Neutrophil (primary cell): ENCODE measurements at regions not wholly inside any gene's neighbourhood (a gene's known extent, or its start where the extent isn't known, plus 50 kb on each side); places are given as distances from the start of the nearest gene placed in this dataset.

ENCODE experiments used
- H3K27ac ChIP-seq: fragments of 200-600 bp; sonication (generic); 2 replicates; pipeline ENCODE4 v1.5.1; 2016; ENCODE audit warnings: mild to moderate bottlenecking, moderate library complexity
- H3K27me3 ChIP-seq: fragments of 200-600 bp; sonication (generic); 2 replicates; pipeline ENCODE4 v1.6.0; 2016; ENCODE audit warnings: mild to moderate bottlenecking
- H3K36me3 ChIP-seq: fragments of 200-600 bp; sonication (generic); 2 replicates; pipeline ENCODE4 v1.5.1; 2017
- H3K4me1 ChIP-seq, 2 experiments: fragments of 200-600 bp in 1 of 2; sonication (generic) in 1 of 2; 1 replicate in 1 of 2; 2 replicates in 1 of 2; pipeline versions ENCODE4 v1.5.1 to v1.6.1; 2013 to 2016; ENCODE audit warnings: low read depth in 1 of 2, low read length in 1 of 2, mild to moderate bottlenecking in 1 of 2, moderate library complexity in 1 of 2; ENCODE audit not compliant: control insufficient read depth in 1 of 2, insufficient read depth in 1 of 2
- H3K4me3 ChIP-seq, 2 experiments: fragments of 200-600 bp in 1 of 2; sonication (generic) in 1 of 2; 1 replicate in 1 of 2; 2 replicates in 1 of 2; pipeline ENCODE4 v1.5.1; 2013 to 2016; ENCODE audit warnings: low read depth in 1 of 2, low read length in 1 of 2, mild to moderate bottlenecking in 1 of 2, moderate library complexity in 1 of 2
- H3K9me3 ChIP-seq: fragments of 200-600 bp; sonication (generic); 2 replicates; pipeline ENCODE4 v1.5.1; 2016
- CTCF ChIP-seq: fragments of 200-600 bp; sonication (generic); IDR thresholded peaks from 2 replicates; pipeline ENCODE4 v1.5.1; 2016; ENCODE audit warnings: antibody characterized with exemption

- H3K9me3 ChIP-seq: peaks cover 17% of the 10 kb centered on the region
- no peaks in the 10 kb centered on the region for H3K36me3 ChIP-seq
- H3K4me3 ChIP-seq: no peak overlapping the region
- no peaks in the 10 kb centered on the region for H3K4me1 ChIP-seq
- H3K27me3 ChIP-seq: no peaks in the 10 kb centered on the region
- H3K27ac ChIP-seq: no peak overlapping the region
- TF ChIP-seq CTCF: no peak
Observed at GRCh38 chr10:131776496-131776895, 124.3 kb upstream of the PPP2R2D start.

- H3K27ac ChIP-seq: no peak overlapping the region
- no peaks in the 10 kb centered on the region for H3K27me3 ChIP-seq
- TF ChIP-seq CTCF: no peak
- no peaks in the 10 kb centered on the region for H3K4me1 ChIP-seq
- no peak overlapping the region for H3K4me3 ChIP-seq
- H3K9me3 ChIP-seq: peaks cover 17% of the 10 kb centered on the region
- H3K36me3 ChIP-seq: no peaks in the 10 kb centered on the region
Observed at GRCh38 chr10:131777162-131777561, 123.6 kb upstream of the PPP2R2D start.

- peaks cover 17% of the 10 kb centered on the region for H3K9me3 ChIP-seq
- no peak overlapping the region for H3K4me3 ChIP-seq
- H3K36me3 ChIP-seq: no peaks in the 10 kb centered on the region
- no peaks in the 10 kb centered on the region for H3K27me3 ChIP-seq
- H3K27ac ChIP-seq: no peak overlapping the region
- H3K4me1 ChIP-seq: no peaks in the 10 kb centered on the region
- no peak for TF ChIP-seq CTCF
Observed at GRCh38 chr10:131777921-131778320, 122.9 kb upstream of the PPP2R2D start.

GRCh38 chr10:131778385-131778784 lies 122.4 kb upstream of the PPP2R2D start:
- Histone ChIP-seq H3K4me3 (no peak overlapping the region), H3K36me3 (no peaks in the 10 kb centered on the region), H3K27ac (no peak overlapping the region), H3K4me1 (no peaks in the 10 kb centered on the region), H3K9me3 (peaks cover 17% of the 10 kb centered on the region), H3K27me3 (no peaks in the 10 kb centered on the region)
- no peak for TF ChIP-seq CTCF

GRCh38 chr10:131778842-131779241 lies 122.0 kb upstream of the PPP2R2D start:
- no peak for TF ChIP-seq CTCF
- H3K36me3 ChIP-seq: no peaks in the 10 kb centered on the region
- peaks cover 17% of the 10 kb centered on the region for H3K9me3 ChIP-seq
- H3K27ac ChIP-seq: no peak overlapping the region
- H3K27me3 ChIP-seq: no peaks in the 10 kb centered on the region
- no peak overlapping the region for H3K4me3 ChIP-seq
- H3K4me1 ChIP-seq: no peaks in the 10 kb centered on the region
